ENCODE measurements at regions not wholly inside any gene's neighbourhood (a gene's known extent, or its start where the extent isn't known, plus 50 kb on each side); places are given as distances from the start of the nearest gene placed in this dataset.

DNA sequence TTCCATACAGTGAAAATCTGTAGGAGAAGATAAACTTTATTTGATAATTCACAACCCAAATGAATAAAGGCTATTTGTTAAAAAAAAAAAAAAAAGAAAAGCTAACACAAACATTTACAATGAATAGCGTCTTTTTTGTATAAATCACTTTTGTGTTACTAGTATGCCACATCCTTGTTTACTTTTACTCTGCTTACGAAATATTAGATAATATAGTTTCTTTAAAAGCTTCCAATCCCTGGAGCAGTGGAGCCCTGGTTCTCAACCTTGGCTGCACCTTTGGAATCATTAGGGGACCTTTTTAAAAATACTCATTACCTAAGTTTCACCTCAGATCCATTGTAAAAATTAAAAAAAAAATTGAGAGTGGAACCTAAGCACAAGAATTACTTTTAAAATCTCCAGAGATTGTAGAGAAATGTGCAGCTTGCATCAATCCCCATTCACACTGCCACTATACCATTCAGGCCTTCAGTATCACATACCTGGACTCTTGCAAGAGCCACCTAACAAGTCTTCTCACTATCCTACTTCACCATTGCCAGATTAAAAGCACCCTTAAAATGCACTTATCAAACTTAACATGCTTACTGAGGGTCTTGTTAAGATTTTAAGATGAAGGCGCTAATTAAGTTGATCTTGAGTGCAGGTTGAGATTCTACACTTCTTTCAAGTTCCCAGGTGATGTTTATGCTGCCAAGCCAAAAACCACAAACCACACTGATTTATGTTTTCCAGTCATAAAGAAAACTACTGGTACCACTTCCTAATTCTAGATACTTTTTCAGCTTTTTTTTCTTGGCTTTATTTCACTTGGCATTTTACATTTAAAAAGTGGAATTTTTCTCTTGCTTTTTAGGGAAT is 59.7 kb upstream of the ZC3H15 start:
- TF ChIP-seq, protein P1, sequence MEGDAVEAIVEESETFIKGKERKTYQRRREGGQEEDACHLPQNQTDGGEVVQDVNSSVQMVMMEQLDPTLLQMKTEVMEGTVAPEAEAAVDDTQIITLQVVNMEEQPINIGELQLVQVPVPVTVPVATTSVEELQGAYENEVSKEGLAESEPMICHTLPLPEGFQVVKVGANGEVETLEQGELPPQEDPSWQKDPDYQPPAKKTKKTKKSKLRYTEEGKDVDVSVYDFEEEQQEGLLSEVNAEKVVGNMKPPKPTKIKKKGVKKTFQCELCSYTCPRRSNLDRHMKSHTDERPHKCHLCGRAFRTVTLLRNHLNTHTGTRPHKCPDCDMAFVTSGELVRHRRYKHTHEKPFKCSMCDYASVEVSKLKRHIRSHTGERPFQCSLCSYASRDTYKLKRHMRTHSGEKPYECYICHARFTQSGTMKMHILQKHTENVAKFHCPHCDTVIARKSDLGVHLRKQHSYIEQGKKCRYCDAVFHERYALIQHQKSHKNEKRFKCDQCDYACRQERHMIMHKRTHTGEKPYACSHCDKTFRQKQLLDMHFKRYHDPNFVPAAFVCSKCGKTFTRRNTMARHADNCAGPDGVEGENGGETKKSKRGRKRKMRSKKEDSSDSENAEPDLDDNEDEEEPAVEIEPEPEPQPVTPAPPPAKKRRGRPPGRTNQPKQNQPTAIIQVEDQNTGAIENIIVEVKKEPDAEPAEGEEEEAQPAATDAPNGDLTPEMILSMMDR (conservative IDR thresholded peaks at IDR 0.05; ENCODE audit: low read depth, low read length), result no peak
- TF ChIP-seq EZH2phosphoT487 (IDR thresholded peaks at IDR 0.05; ENCODE audit: borderline replicate concordance, low read length), result no peak

Data from PC-3 (cell line).